GM19438 (cell line): ENCODE measurements at regions not wholly inside any gene's neighbourhood (a gene's known extent, or its start where the extent isn't known, plus 50 kb on each side); places are given as distances from the start of the nearest gene placed in this dataset.

ENCODE experiments used
- ATAC-seq: cut with Tn5 transposase; IDR thresholded peaks from one replicate; pipeline ENCODE4 v1.9.1; 2021; ENCODE audit warnings: low read depth; ENCODE audit not compliant: unreplicated experiment

DNA sequence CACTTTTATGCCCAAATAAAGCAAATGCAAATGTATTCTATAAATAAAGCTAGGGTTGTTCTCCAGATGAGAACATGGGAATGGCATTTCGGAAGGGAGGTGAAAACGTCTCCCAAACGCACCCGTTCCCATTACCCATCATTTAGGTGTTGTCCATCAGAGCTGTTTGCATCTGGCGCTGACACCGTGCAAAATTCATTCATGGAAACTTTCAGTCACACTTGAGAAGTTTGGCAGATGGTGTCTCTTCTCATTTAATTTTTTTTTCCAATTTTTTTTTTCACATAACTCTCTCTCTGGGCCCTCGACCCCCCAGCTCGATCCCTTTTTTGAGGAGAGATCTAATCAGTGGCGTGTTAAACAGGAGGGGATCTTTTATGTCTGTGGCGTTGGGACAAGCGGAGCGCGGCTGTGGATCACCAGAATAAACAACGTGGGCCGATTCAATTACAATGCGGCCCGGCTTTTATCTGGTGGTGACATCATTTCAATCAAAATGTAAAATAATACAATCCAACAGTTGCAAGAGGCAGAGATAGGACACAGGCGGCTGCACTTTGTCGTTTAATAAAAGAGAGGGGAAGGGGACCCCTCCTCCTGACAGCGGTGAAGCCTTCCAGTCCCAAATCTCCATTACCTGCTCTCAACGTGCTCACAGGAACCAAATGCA lies 246.1 kb upstream of the IRX4 start:
- no peak for ATAC-seq

DNA sequence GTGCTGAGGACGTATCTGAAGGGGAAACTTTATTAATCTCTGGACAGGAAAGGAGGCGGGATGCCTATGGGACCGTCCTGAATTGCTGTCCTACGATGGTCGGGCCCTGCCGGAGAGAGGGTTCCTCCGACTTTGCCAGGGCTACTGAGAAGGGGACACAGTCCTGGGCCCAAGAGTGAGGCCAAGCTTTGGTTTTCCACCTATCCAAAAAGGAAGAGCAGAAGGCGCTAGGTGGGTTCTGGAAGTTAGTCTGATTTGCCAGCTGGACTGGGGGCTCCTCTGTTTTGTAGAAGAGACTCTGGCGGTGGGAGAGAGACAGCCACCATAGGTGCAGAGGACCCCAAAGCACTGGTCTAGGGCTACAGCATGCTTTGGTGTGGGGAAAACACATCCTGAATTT lies 243.8 kb upstream of the IRX4 start:
- no peak for ATAC-seq

DNA sequence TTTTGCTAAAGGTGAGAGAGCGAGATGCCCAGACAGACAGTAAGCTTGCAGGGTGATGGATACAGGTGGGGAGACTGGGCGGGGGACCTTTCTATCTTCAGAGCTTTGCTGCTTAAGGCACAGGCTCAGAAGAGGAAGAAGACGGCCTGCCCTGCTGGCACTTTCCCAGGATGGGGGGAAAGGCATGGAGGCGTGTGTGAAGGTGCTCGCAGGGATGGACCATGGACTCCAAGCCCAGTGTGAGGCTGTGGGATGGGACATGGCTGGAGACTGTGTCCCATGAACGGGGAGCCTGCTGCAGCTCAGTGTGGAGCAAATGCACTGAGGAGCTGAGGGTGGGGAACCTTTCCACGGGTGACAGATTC lies 243.2 kb upstream of the IRX4 start:
- no peak for ATAC-seq

DNA sequence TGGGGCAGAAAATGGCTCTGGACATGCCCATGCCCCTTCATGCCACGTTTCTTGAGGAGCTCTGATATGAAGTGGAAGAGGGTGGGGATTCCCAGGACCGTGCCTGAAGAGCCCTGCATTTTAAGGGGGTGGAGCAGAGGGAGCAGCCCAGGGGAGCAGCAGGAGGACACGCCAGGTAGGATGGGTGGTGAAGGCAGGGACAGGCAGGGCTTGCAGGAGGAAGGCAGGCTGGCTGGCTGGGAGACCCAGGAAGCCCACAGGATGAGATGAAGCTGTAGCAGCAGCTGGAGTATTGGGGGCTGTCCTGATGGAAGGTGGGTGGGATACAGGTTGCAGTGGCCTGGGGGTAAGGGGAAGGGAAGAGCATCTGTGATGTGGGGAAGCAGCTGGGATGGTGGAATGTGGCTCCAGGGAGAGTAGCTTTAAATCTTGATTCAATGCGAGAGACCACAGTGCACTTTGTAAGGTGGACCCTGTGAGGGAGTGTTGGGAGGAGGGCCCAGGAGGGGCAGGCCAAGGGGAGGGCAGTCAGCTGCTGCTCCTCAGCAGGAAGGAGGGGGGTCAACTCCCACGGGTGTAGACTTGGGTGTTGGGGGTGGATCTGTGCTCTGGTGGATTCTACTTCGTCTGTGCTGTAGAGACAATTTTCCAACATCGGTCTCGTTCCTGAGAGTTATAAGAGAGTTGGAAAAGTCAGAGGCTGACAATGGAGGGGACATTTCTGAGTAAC lies 242.6 kb upstream of the IRX4 start:
- no peak for ATAC-seq

DNA sequence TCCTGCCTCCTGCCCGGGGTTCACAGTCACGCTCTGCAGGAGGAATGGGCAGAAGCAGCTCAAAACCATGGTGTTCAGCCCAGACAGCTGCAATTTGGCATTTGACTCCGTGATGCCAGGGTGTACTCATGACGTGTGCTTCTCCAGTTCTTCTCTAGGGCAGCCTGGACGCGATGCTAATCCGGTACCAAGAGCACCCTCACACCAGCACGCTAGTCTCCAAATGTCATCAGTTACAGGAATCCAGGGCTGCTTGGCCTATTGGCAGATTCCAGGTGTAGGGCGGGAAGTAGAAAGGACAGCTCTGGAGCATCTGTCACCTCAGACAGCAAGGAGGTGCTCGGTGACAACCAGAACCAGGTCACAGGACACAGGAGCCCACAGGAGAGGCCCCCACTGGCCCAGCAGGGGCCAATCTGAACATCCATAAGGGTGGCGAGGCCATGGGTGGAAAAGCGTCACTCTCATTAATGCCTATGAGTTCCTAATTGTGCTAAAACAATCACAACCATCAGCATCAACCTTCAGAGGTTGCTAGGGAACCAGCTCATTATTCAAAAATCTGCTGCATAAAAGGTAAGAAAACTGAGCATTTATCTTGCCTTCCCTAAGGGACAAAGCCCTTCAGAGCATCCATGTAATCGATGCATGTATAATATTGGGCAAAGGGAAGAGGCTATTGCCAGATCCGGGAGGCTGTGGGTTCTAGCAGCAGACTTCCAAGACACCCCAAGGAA lies 241.9 kb upstream of the IRX4 start:
- ATAC-seq = no peak

DNA sequence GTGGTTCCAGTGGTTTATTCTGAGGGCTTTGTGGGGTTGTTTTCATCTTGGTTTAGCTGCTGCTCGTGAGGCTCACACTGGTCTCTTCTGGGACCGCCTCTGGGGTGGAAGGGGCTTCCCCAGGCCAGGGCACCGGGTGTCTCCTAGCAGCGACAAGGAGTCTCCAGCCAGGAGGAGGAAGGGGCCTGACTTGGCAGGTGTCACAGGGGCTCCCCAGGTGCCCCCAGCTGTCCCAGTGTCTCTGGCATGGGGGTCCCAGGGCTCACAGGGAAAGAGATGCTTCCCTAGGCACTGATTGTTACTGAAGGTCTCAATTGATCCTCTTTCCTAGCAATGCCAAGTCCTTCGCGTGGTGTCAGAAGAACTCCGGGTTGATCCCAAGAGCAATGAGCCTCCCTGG lies 241.1 kb upstream of the IRX4 start:
- ATAC-seq = no peak

DNA sequence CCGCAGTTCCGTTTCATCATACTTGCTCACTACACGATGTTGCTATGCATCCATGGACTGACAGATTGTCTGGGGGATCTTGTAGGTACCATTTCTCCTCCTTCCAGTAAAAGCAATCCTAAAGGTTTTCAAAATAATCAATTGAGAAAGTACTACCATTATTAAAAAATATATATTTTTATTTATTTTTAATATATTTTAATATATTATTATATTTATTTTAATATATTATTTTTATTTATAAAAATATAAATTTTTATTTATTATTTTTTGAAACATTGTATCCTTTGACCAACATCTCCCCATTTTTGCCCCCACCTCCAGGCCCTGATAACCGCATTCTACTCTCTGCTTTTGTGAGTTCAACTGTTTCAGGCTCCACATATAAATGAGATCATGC lies 237.6 kb upstream of the IRX4 start:
- ATAC-seq = no peak

DNA sequence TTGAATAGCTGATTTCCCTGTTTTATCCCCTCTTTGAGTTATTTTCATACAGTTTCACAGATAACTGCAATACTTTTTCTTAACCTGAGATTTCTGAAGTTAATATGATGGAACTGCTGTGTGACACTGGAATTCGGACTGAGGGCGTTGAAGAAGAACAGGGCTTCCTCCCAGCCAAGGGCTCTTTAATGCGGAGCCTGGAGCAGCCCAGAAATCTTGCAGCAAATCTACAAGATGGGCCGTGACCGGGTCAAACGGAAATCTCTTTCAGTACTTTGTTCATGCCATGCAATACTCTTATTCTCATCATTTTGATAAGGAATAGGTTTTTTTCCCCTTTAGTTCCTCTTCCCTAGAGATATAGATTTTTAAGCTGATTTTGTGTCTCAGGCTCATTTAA lies 236.8 kb upstream of the IRX4 start:
- ATAC-seq = no peak

DNA sequence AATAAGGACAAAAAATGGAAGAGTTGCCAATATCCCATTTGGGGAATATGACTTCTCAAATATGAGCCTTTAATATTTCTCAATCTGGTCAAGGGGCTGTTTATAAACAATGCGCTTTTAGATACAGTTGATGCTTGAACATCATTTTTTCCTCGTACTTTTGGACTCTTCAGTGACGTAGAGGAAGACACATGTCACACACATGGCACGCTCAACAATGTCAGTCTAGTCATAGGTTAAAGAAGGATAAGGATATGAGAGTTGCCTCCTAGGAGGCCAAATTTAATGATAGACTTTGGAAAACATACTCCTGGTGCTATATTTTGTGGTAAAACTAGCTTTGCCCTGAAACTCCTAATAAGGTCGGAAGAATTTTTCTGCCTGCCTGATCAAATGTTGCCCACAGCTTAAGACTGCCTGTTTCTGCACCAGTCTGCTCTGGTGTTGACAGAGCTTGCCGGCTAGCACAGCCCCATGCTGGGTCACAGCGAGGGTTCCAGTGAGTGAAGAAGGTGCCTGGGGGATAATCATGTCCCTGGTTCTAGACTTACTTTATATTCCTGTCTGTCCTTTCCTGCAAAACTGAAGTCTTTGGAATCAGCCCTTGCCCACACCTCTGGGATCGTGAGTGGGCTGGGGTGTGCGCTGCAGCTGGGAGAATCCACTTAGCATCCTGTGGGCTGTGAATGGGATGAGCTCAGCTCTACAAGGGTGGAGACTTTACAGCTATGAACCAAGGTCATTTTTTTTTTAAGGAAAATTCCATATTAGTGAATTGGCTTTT lies 230.8 kb upstream of the IRX4 start:
- ATAC-seq = no peak

DNA sequence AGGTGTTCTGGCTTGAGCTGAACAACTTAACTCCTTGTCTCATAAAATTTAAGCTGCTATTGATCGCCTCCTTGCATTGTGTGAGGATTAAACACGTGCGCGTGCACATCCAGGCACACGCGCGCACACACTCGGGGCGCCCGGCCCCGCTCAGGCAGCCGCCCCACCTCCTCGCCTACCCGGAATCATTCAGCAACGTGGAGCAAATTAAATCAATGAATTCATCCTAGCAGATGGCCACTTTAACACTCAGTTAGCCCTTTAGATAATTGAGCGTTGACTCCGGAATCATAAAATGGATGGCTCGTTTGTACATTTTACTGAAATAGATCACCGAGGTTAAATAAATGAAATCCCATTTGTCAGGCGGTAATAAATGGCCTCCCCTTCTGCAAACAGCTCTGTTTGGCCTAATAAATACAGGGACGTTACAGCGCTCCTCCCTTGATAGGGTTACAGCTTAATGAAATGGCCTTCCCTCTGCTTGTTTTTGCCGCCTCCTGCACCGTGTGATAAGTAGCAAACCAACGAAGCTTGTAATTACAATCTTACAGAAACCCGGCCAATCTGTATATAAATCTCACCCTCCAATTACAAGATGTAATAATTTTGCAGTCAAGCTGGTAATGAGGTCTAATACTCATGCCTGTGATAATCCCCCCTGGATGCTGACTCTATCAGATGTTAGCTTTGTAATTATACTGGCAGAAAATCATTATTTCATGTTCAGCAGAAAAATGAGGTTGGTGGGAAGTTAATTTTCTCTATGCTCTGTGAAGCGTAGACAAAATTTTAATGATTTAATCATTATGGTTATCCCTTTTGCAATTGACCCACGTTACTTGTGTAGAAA lies 229.7 kb upstream of the IRX4 start:
- ATAC-seq = no peak

DNA sequence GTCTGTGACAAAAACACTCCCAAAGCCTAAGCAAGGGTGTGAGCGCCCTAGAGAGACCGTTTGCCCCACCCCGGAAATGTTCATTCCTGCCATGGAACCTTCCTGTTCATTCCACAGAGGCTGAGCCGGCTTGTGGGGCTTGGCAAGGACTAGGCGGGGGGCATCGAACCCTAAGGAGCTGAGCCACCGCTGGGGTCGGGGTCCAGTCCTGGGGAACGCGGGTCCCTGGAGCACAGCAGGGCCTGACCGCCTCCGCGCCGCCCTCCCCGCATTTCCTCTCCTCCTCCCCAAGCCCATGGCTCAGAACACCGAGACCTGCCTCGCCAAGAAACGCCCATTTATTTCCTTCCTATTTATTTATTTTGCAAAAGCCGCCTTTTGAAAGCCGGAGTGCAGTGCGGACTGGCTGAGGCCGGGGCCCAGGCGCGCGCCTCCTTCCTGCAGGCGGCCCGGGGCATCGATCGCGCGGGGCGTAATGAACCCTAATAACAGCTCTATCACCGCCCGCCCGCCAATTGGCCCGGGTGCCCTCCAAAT lies 228.9 kb upstream of the IRX4 start:
- ATAC-seq = no peak

DNA sequence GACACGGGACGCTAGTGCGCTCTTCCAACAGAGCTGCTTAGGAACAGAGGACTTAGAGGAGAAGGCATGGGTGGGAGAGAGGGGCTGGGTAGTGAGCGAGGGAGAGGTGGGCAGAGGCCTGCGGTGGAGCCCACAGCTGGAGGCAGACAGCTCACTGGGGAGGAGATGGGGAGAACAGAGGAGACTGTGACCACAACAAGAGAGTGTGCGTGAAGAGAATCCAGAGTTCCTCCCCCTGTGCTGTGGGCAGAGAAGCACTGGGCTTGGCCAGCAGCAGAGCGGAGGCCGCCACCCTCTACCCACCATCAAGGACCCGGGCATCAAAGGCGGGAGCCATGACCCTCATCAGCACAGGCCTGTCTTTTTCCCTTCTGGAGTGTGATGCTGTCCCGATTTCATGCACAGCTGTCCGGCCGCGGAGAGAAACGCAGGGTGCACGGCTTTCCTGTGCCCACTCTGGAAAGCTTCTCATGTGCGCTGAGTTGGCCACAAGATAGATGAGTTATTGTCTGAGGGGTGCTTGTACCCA lies 228.3 kb upstream of the IRX4 start:
- no peak for ATAC-seq

DNA sequence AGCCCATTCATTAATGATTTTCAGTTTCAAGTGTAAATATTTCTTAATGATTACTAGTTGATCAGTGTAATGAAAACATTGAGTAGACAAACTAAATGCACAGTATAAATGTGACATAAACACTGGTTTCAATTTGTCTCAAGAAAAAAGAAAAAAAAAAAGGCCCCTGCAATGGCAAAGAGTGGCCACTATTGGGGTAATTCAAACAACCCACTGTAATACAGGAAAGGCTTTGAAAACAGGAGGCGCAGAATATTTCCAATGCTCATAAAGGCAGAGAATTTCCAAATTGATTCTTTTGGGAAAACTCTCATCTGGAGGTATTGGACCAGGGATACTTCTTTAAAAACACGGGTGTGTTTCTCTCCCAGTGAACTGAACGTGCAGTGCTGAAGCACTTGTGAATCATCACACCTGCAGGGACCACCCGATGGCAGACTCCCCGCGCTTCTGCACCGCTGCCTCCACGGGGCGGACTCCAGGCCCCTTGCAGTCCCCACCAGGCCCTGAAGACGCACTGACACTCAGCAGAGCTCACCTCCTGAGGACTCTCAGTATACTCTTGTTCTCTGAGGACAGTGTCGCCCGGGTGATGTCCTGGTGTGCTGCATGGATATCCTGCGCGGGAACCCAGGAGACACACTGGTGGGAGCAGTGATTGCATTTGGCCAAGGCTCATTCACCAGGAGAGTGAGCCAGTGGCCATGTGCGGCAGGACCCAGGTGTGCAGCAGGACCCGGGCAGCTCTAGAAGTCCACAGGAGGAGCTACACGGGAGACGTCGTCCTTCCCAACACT lies 227.6 kb upstream of the IRX4 start:
- no peak for ATAC-seq

DNA sequence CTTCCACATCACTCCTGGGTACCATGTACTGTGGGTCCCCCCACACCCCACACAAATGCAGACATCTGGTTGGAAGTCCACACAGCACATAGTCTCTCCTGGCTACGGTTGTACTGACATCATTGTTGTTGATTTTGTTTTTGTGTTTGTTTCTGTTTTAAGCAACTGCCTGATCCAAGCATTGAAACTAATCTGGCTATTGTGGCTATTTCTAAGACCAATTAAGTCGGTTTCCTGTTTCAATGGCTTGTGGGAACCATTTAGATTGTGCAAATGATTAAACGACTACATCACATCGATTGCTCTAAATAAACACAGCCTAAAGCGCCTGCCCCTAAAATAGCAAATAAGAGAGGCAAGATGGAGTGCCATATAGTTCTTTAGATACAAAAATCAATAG lies 226.8 kb upstream of the IRX4 start:
- ATAC-seq = no peak

DNA sequence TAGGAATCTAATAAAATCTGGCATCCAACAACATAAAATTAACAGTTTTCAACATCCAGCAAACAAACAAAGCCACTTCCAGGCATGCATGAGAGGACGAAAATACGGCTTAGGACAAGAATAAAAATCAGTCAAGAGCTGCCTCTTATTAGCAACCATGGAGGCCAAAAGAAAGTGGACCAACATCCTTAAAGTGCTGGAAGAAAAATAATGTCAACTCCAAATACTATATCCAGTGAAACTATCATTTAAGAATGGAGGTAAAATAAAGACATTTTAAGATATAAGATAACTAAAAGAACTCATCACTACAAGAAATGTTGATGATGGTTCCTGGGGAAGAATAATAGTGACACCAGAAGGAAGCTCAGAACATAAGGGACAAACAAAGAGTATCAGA lies 224.0 kb upstream of the IRX4 start:
- ATAC-seq = no peak

DNA sequence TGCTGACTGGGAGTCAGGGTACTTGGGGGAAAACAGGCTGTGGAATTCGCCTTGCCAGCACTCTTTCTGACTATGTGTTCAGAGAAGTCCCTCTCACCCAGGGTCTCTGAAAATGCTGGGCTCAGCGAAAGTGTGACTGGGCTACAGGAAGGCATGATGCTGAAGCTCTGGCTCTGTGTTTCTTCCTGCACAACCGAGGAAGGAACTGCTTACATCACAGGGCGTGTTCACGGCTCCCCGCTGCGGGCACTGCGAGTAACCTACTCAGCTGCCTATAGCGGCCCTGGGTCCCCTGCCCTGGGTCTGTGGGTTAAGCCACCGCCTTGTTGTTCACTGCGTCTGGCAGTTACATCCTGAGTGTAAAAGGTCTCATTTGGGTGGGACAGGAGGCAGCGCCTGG lies 222.4 kb upstream of the IRX4 start:
- no peak for ATAC-seq

DNA sequence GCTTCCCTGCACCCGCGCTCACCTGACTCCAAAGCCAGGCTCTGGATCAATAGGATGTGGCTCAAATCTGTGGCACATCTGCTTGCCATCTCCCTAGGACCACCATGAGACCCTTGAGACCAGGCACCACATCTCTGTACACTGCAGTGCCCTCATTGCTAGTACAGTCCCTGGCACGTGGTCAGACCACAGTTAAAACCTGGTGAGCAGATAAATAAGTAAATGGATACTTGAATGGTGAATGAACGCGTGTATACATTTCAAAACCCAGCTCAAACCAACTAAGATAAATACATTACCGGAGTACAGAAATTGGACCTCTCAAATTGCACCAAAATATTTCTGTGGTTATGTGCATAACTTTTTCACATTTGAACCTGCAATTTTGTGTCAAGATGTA lies 221.2 kb upstream of the IRX4 start:
- ATAC-seq = no peak

DNA sequence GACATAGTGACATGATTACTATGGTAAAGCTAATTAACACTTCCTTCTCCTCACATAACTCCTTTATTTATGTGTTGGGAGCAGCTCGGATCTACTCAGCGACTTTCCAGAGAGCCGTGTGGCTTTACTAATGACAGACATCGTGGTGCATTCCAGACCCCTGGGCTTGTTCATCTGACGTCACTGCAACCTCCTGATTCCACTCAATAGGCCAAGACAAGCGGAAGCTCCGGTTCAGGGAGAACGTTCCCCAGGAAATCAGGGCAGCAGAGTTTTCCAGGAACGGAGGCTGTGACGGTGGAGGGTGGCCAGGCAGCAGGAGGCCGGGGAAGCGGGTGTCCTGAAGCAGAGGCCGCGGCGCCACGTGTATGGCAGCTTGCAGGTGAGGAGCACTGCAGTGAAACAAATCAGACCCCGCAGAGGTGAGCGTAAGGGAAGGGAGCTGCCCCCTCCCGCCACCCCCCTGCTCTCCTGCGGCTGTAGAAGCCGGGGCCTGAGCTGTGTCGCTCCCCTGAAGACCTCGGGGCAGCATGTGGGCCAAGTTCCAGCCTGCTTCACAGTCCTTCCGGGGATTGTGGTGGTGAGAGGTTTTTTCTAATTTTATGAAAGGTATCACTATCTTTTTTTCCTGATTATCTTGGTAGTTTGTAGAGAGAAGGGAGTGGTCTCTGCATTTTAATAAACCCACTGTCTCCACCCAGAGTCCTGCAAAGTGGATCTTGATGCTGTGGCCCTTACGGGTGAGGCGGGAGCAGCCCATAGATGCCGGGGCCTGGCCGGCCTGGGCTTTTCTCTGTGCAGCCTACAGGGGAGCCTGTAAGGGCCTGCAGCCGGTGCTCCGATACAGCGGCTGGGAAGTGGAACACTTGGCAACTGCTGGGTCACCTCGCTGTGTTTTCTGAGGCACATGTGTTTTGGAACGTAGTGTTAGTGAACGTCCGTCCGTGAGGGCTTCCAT lies 220.4 kb upstream of the IRX4 start:
- ATAC-seq = no peak
